Upper lobe of right lung (tissue), 1 donor: ENCODE measurements at regions not wholly inside any gene's neighbourhood (a gene's known extent, or its start where the extent isn't known, plus 50 kb on each side); places are given as distances from the start of the nearest gene placed in this dataset.

Experiments
- ATAC-seq: fragments of 200-7000 bp; cut with Tn5 transposase; one replicate; pipeline ENCODE4 v1.9.1; 2020; ENCODE audit warnings: mild to moderate bottlenecking, moderate library complexity
- DNase-seq: peaks from one replicate; pipeline ENCODE4 v3.0.0-alpha.2; 2020
- H3K27ac ChIP-seq: fragments of 200-600 bp; one replicate; pipeline ENCODE4 v1.8.0; 2022
- H3K27me3 ChIP-seq: fragments of 200-600 bp; one replicate; pipeline ENCODE4 v1.8.0; 2022; ENCODE audit warnings: mild to moderate bottlenecking
- H3K36me3 ChIP-seq: fragments of 200-600 bp; one replicate; pipeline ENCODE4 v1.8.0; 2022
- H3K4me1 ChIP-seq: fragments of 200-600 bp; one replicate; pipeline ENCODE4 v1.8.0; 2022
- H3K4me3 ChIP-seq: fragments of 200-600 bp; one replicate; pipeline ENCODE4 v1.8.0; 2022; ENCODE audit warnings: mild to moderate bottlenecking
- H3K9me3 ChIP-seq: fragments of 200-600 bp; one replicate; pipeline ENCODE4 v1.8.0; 2022
- CTCF ChIP-seq: fragments of 200-600 bp; IDR thresholded peaks from one replicate; pipeline ENCODE4 v1.8.0; 2022; ENCODE audit warnings: antibody characterized with exemption
- intact Hi-C: fragments of 100-400 bp; cut with DNase I; formaldehyde crosslinking; loops from one replicate; pipeline ENCODE4 v1.11.0; 2022
- donor health status: DM: no; HTN: yes; CAD: no; lungs with severe emphysema.

DNA sequence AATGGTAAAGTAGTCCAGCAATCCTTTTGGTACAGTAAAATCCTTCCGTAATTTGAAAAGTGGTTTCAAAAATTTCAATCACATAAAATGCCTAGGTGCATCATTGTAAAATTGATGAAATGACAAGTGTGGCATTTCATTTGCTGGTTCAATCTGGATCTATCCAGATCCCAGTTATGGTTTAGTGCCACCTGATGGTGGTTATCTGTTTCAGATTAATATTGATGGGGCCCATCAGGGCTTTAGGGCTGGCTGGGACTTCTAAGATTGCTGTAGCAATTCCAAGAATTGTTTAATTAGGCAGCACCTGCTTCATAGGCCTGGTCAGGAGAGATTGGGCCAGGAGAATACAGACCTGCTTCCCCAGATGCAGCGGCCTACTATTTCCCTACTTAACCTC is 55.5 kb upstream of the PIK3C3 start:
- DNase-seq, result no peak
- ATAC-seq, result no peak

GRCh38 chr18:41893432-41893831 is 61.6 kb upstream of the PIK3C3 start:
- no peak for TF ChIP-seq CTCF
- ATAC-seq (no peak), DNase-seq (no peak)
- H3K4me3 ChIP-seq, result no peak overlapping the region
- no peaks in the 10 kb centered on the region for H3K4me1 ChIP-seq
- H3K9me3 ChIP-seq, result no peaks in the 10 kb centered on the region
- intact Hi-C loops, result no loop called here
- no peak overlapping the region for H3K27ac ChIP-seq
- H3K36me3 ChIP-seq, result no peaks in the 10 kb centered on the region
- H3K27me3 ChIP-seq, result no peaks in the 10 kb centered on the region

More for the DNA sequence above, 55.5 kb upstream of the PIK3C3 start:
- Histone ChIP-seq H3K4me3 (no peak overlapping the region), H3K4me1 (no peaks in the 10 kb centered on the region), H3K36me3 (no peaks in the 10 kb centered on the region), H3K27ac (no peak overlapping the region), H3K27me3 (no peaks in the 10 kb centered on the region), H3K9me3 (no peaks in the 10 kb centered on the region)
- intact Hi-C loops, result no loop called here
- no peak for TF ChIP-seq CTCF

DNA sequence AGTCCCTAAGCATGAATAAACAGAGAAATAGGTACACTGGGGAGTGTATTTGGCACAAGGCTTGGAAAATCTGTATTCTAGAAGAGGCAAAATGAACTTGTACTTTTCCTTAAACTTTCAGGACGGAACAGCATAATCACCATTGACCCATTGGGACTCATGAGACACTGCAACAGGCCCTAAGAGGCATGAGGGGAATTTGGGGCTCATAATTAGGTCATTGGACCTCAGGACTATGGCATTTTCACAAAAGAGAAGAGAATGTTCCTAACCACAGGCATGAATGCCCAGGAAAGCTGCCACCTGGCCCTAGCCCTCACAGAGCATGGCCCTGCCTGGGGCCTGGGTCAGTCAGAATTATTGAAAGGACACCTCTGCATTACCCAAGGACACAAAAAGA is 67.9 kb upstream of the PIK3C3 start:
- intact Hi-C loops, result no loop called here
- no peak for DNase-seq
- no peak for TF ChIP-seq CTCF
- H3K9me3 ChIP-seq, result no peaks in the 10 kb centered on the region
- no peaks in the 10 kb centered on the region for H3K36me3 ChIP-seq
- H3K4me3 ChIP-seq, result no peak overlapping the region
- no peak for ATAC-seq
- H3K27me3 ChIP-seq, result no peaks in the 10 kb centered on the region
- no peak overlapping the region for H3K27ac ChIP-seq
- H3K4me1 ChIP-seq, result no peaks in the 10 kb centered on the region

DNA sequence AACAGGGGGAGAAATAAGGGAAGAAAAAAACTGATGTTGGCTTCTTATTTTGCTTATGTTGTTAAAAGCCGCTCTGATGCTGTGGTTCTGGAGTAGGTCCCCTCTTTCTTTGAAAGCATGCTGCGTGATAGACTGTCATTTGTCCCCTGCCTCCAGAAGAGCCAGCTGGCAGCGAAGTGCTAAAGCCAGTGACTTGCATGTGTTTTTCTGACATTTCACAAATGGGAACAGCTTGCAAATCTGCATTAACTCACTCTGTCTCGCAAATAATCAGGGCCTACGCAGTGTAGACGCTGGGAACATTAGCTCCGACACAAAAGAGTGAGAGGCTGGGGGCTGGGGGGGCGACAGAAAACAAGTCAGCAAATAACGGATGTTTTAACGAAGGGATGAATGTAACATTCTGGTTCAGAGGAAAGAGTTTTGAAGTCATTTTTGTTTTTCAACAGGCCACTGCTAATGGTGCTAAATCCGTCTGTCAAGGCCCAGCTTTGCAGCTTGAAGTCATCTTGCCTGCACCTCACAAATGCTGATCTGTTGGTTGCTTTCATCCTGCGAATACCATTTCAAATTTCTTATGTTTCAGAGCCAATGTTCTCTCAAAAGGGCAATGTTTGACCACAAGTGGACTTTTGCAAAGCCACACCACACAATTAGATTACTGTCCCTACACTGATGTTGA is 68.8 kb upstream of the PIK3C3 start:
- intact Hi-C loops, result no loop called here
- no peaks in the 10 kb centered on the region for H3K27me3 ChIP-seq
- no peaks in the 10 kb centered on the region for H3K36me3 ChIP-seq
- DNase-seq (no peak), ATAC-seq (no peak)
- no peak for TF ChIP-seq CTCF
- no peaks in the 10 kb centered on the region for H3K9me3 ChIP-seq
- H3K27ac ChIP-seq, result no peak overlapping the region
- no peaks in the 10 kb centered on the region for H3K4me1 ChIP-seq
- no peak overlapping the region for H3K4me3 ChIP-seq

DNA sequence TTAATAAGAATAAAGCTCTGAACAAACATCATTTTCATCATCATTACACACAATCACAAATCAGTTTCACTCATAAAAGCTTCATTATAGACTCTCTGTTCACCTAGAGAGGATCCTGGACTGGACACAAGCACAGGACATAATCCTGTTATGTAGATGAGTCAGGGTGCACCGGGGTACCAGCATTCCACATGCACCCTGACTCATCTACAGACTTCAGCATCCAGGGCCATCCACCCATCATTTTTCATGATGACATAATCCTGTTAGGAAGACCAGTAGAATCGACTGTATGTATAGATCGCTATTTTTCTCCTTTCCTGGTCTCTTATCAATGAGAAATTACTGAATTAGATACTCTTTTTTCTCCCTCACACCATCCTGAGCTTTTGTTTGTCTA is 73.7 kb upstream of the PIK3C3 start:
- H3K27me3 ChIP-seq, result no peaks in the 10 kb centered on the region
- no peak overlapping the region for H3K27ac ChIP-seq
- ATAC-seq (no peak), DNase-seq (no peak)
- intact Hi-C loops, result no loop called here
- H3K9me3 ChIP-seq, result no peaks in the 10 kb centered on the region
- no peaks in the 10 kb centered on the region for H3K36me3 ChIP-seq
- no peaks in the 10 kb centered on the region for H3K4me1 ChIP-seq
- TF ChIP-seq CTCF, result no peak
- no peak overlapping the region for H3K4me3 ChIP-seq

DNA sequence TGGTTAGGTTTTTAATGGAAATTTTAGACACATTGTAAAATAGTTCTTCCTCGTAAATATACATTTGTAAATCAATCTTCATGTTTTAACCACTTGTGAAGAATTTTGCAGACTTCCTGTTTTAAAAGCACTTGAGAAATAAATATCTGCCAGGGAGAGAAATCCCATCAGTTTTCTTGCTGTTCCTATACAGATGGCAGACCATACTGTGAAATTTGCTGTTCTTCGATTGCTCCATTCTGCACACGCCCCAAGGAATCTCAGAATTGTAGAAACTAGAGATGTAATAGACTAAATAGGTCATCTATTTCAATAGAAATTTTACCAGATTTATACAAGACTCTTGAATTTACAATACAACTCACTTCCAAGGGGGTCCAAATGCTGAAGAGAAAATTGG is 75.8 kb upstream of the PIK3C3 start:
- DNase-seq (no peak), ATAC-seq (no peak)
- H3K4me3 ChIP-seq, result no peak overlapping the region
- no peaks in the 10 kb centered on the region for H3K4me1 ChIP-seq
- H3K27ac ChIP-seq, result no peak overlapping the region
- H3K36me3 ChIP-seq, result no peaks in the 10 kb centered on the region
- TF ChIP-seq CTCF, result no peak
- H3K27me3 ChIP-seq, result no peaks in the 10 kb centered on the region
- intact Hi-C loops, result no loop called here
- H3K9me3 ChIP-seq, result no peaks in the 10 kb centered on the region
